NCI-H146 (cell line): ENCODE measurements at regions not wholly inside any gene's neighbourhood (a gene's known extent, or its start where the extent isn't known, plus 50 kb on each side); places are given as distances from the start of the nearest gene placed in this dataset.
A peak's percentile ranks its signal among the peaks of the same experiment; 100 is the strongest.
"Not testable (repeated sequence)": the region's sequence is repeated elsewhere in the genome, so short reads cannot be mapped to it uniquely, and the experiment has no call there.

Experiments used
- DNase-seq: peaks from one replicate; lab custom pipeline; 2025; lab: John Stamatoyannopoulos, UW

DNA sequence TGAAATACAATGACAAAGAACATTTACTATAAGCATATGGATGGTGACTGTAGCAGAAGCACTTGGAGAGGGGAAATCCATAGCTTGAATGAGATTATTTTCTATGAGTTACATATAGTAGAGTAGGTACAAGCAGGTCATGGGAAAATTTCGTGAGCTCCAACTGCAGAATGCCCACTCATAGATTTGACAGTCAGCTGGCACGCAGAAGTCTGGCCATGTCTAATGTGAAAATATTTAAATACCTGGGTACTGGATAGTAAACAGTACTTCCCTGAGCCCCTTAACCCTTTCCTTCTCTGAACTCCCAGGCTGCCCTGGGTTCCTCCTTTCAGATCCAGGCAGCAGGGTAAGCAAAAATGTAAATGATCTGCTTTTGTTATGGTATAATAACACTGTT is 209.7 kb downstream of the OTUD1 start:
- DNase-seq: no peak

DNA sequence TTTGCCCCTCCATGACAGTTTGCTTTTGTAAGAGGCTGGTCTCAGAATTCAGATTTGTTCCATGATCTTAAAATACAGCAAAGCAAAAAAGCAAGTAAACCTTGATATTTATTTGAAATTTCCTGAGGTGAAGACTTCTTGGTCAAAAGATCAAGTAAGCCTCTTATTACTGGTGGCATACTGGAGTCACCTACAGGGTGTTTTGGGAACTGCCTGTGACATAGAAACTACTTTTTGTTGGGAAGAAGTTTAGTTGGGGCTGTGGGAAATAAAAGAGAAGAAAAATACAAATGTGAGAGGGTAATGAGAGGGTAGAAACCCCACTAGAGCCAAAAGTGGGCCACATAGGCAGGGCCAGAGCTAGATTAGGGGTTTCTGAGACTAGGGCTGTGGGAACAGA is 217.9 kb downstream of the OTUD1 start:
- no peak for DNase-seq

DNA sequence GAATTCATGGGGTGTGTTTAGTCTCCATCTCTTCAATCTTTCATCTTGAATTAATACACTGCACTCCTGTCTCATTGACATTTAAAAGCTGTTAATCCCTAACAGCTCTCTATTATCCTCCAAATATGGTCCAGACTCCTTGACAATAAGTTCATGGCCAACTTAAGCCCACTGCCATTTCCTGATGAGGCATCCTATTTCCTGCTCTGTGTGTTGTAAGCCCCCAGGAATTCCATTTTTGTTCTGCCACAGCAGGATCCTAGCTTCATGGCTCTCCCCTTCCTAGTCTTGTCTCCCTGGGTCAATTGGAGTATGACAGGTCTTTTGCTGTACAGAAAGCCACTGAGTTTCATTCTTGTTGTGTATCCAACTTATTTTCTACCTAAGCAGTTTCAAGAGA is 218.8 kb downstream of the OTUD1 start:
- no peak for DNase-seq

DNA sequence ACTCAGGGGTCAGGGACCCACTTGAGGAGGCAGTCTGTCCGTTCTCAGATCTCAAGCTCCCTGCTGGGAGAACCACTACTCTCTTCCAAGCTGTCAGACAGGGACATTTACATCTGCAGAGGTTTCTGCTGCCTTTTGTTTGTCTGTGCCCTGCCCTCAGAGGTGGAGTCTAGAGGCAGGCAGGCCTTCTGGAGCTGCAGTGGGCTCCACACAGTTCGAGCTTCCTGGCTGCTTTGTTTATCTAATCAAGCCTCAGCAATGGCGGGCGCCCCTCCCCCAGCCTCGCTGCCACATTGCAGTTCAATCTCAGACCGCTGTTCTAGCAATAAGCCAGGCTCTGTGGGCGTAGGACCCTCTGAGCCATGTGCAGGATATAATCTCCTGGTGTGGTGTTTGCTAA is 233.0 kb downstream of the OTUD1 start:
- DNase-seq: not testable (repeated sequence)

DNA sequence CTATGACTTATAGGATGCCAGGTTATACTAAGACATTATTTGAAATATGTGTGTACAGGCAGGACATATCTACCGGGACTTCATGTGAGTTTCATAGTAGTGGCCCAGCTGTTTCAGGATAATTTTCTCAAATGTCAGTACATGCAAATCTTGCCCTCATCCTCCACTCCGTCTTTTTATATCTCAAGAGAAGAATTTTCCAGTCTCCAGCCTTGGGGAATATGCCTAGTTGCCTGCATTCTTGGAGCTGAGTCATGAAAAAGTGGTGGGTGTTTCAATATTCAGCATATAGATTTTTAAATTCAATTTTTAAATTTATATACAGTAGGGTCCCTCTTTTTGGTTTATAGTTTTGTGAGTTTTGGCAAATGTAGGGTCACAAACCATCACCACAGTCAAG is 236.7 kb downstream of the OTUD1 start:
- no peak for DNase-seq

DNA sequence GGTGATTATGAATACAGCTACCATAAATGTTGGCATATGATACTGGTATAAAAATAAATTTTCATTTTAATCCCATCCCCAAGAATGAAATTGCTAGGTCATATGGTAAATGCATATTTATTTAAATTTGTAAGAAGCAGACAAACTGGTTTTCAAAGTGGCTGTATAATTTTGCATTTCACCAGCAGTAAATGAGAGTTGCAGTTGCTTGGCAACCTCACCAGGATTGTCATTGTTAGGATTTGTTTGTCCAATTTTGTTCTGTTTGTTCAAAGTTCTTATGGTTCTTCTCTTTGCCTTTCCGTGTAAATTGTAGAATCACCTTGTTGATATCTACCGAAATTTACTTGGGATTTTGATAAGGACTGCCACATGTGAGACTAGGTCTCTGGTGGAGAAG is 237.4 kb downstream of the OTUD1 start:
- DNase-seq: no peak

DNA sequence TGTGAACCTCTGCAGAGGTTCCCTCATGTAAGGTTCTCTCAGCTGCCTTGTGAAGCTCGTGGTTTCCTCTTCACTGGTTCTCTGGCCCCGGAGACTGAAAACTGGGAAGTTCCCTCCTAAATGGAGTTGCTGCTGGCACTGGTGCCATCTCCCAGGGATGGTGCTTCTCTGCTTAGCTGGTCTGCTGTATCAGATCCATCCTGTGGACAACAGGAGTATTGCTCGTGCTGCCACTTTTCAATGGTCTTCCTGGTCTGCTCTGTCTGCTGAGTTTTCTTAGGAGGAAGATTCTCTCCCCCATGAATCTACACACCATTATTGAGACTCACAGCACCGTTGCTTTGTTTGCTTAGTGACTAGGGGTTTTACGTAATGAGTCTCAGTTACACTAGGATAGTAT is 247.8 kb downstream of the OTUD1 start:
- no peak for DNase-seq

DNA sequence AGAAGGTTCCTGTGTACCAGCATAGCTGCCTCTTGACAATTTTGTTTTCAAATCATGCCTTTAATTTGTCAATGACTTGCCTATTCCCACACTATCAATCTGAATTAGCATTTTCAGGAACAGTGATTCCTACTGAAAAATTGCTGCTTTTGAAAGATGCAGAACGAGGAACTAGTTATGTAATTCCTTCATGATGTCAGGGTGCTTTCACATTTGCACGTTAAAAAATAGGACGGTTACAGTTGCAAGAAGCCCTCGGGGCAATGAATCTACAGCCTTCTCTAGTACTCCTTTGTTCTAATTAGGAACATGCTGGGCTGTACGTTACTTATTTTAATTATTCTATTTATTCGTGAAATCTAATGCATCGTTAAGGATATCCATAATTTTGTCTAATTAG is 253.9 kb downstream of the OTUD1 start:
- DNase-seq: no peak

DNA sequence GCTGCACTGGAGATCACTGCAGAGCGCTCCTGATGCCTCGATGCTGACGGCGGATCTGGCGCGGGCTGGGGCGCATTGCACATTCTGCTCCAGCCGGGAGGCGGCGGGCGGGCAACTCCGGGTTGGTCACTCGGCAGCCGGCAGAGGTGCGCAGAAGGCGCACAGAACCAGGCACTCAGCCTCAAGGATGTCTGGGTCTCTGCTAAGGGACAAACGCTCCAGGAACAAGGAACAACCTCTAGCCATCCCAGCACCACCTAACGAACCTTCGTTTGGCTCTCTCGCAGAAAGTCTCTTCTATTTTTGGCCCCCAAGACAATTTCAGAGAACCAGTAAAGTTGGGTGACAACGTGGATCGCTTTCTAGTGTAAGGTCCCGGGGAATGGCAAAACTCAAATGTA is 254.6 kb downstream of the OTUD1 start:
- no peak for DNase-seq

DNA sequence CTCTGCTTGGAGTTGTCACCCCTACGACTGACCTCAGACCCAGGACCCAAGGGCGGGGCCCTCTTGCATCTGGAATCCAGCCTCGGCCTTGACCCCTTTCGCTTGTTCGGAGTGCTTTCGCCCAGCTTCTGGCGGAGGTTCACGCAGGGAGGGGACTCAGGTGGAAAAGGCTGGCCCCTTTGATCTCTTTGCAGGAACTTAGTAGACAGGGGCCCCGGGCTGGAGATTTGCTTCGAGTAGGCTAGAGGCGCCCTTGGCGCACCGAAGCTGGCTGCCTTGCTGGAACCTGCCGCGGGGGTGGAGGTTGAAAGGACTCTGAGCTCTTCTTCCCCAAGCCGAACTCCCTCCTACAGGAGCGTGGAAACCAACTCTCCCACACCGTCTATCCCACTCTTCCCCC is 255.1 kb downstream of the OTUD1 start:
- DNase-seq: no peak

DNA sequence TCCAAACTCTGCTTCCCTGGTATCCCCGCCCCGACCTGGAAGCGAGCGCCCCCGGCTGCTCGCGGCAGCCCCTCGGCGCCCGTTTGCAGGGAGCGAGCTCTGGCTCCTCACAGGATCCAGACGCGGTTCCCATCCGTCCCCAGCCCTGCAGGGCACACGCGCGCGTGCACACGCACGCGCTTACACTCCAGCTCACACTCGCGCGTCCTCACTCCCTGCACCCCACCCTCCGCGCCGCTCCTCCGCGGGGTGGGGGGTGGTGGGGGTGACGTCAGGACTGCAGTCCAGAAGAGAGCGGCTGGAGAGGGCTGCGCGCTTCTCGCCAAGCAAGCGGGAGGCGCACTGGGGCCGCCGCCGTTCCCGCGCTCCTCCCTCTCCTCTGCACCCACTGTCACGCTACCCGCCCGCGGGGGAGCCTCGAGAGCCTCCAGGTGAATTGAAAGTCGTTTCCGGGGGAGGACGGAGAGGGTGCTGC is 255.6 kb downstream of the OTUD1 start:
- DNase-seq: no peak

DNA sequence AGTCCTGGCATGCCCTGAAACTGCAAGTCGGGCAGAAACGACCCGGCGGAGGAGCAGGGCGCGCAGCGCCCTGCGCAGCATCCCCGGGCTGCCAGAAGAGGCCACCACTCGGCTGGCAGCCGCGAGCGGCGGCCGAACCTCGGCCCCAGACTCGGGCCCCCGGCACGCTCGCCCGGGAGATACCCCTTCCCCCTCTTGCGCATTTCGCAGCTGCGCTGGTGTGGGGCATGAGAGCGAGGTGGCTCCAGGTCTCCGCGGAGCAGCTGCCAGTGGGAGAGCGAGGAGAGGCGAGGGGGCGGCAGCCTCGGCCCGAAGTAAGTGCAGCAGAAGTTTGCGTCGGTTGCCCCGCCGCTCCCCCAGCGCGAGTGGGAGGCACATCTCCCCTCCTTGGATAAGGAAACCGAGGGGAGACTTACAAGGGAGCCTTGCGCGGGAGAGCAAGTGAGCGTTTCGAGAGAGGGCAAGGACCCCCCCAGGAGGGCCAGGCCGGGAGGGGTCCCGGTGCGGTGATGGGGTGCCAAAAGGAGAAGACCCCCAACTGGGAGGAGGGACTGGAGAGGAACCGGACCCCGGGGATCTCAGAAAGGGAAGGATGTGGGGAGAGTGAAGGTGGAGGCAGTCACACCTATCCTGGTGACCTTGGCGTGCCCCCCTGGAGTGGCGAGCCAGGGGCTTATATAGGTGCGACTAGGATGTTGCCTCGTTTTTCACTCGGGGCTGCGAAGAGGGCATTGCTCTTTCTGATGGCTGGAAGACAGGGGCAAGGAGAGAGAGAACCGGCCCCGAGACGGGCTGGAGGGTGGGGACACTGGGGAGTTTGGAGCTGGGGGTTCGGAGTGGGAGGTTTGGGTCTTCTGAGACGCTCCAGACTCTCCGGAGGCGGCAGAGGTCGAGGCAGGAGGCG is 256.3 kb downstream of the OTUD1 start:
- DNase-seq: no peak

DNA sequence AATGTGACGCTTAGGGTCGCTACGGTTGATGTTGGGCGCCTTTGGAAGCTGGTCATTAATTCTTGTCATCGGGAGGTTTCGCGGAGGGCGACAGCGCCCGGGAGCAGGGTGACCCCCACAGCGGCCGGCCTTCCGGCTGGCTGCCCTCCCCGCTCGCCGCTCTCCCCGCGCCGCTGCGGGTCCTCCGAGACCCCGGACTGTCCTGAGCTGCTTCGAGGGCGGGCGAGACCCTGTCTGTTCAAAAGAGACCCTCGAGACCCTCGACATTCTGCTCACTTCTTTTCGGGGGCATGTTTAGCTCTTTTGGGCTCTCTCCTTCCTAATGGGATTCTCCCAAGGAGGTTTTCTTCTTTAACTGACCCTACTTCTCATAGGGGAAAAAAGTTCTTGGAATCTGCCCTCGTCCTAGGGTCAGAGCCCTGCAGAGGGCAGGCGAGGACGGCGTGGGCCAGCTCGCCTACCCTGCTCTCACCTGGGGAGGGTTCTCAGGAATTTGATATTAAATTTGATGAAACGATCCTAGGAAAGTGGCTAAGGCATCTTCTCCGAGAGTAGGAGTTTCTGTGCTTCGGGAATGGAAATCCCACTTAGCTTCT is 257.0 kb downstream of the OTUD1 start:
- no peak for DNase-seq

DNA sequence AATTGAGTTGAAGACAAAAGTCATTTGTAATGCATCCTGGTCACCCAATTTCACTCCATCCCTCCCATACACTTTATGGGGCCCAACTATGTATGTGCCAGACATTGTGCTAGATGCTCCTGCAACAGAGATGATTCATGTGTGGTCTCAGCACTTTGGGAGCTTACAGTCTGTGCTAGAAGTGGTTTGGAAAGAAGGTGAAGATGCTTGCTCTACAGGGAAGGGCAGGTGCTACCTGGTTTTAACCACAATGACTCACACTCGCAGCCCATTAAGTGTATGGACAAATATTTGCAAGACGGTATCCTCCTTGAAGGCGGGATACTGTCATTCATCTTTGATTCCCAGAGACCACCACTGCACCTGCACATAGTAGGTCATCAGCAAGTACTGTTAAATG is 257.6 kb downstream of the OTUD1 start:
- DNase-seq: no peak

DNA sequence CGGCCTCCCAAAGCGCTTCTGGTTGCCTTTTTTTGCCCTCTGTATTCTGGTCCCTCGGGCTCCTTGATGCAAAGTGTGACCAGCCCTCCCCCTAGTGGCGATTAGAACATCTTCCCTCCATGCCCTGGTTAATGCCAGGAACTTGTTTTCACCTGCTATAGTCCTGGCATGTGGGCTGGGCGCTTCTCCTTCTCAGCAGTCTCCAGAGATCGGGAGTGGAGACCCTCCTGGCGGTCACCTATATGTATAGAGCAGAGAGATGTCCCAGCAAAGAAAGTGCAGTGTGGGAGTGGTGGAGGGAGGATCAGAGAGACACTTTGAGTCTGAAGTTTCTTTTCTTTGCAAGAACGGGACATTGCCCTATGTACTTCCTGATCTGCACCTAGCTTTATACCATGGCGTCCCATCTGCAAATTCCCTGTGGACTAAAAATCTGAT is 264.1 kb downstream of the OTUD1 start:
- peak; percentile 74 for DNase-seq

DNA sequence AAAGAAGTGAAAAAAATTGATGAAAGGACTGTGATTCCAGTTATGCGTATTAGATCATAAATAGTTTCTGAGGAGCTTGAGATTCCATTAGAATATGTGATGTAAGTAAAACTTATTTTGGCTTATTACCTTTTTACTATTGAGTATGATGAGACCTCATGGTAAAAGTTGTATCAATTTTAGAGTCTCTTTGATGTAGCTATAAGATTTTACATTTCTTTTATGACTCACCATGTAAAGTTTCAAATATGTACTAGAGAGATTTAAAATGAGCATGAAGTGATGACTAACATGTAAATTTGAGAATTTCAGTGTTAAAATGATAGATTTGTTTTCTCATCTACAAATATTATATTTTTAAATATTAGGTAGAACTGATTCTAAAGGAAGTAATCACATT is 276.5 kb downstream of the OTUD1 start:
- DNase-seq: no peak

DNA sequence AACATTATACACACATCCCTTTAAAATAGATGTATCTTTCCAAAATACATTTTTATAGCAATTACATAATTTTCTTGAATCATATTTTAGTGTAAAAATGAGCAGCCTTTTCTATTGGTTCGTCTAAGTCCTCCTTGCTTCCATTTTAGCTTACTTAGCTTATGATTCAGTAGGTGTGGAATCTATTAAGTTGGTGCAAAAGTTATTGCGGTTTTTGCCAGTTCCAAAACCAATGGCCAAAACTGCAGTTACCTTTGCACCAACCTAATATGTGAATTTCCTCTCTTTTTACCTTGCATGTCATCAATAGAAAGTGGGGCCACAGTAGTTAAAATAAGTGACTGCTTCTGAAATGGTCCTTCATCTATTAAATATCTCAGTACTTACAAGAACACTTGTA is 279.0 kb downstream of the OTUD1 start:
- DNase-seq: no peak

DNA sequence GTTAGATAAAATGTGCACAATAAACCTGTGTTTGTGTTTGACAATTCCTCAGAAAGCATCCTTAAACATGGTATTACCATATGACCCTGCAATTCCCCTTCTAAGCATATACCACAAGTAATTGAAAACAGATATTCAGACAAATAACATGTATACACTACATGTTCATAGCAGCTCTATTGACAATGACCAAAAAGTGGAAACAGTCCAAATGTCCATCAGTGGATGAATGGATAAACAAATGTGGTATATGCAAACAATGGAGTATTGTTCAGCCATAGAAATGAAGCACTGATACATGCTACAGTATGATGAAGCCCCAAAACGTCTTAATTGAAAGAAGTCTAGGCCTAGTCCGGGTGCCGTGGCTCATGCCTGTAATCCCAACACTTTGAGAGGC is 280.1 kb downstream of the OTUD1 start:
- DNase-seq: no peak

DNA sequence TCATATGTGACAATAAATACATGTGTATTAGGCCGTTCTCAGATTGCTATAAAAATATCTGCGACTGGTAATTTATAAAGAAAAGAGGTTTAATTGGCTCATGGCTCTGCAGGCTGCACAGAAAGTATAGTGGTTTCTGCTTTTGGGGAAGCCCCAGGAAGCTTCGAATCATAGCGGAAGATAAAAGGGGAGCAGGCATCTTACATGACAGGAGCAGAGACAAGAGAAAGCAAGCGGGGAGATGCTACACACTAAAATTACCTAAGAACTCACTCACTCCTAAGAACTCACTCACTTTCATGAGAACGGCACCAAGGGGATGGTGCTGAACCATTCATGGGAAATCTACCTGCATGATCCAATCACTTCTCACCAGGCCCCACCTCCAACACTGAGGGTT is 284.9 kb downstream of the OTUD1 start:
- no peak for DNase-seq

DNA sequence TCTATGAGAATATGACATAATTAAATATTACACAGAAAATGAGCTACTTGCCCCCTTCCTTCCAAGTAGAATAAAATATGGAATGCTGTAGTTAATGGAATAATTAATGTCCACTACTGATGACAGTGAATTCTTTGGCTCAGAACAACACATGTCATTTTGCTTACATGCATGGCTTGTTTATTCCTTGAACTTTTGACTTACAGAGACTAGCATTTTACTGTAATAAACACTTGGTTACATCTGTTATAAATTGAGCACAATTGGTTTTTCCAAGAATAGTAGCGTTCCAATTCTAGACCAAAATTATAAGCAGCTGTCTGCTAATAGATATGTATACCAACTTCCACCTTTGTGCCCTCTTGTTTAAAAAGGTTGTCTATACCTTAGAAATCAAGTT is 286.7 kb downstream of the OTUD1 start:
- DNase-seq: no peak

DNA sequence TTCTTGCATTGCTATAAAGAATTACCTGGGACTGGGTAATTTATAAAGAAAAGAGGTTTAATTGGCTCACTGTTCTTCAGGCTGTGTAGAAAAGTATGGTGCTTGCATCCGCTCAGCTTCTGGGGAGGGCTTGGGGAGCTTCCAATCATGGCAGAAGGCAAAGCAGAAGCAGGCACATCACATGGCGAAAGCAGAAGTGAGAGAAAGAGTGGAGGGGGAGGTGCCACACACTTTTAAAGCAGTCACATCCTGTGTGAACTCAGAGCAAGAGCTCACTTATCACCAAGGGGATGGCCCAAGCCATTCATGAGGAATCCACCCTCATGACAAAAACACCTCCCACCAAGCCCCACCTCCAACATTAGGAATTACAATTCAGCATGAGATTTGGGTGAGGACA is 303.5 kb downstream of the OTUD1 start:
- DNase-seq: no peak

DNA sequence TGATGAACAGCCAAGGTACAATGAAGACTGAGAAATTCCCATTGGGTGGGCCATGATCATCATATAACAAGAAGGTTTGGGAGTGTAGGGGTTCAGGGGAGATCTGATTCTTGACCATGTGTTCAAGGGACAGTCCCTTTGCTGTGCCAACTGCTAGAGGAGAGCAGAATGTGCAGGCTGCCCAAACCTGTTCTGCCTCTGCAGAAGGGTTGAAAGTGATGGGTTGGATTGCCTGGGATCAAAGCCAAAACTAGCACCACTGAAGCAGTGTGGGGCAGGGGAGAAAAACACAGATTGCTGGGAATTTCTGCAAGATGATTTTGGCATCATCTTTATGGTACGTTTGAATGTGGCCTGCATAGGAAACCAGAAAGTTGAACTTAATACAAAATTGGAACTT is 303.9 kb downstream of the OTUD1 start:
- DNase-seq: no peak

DNA sequence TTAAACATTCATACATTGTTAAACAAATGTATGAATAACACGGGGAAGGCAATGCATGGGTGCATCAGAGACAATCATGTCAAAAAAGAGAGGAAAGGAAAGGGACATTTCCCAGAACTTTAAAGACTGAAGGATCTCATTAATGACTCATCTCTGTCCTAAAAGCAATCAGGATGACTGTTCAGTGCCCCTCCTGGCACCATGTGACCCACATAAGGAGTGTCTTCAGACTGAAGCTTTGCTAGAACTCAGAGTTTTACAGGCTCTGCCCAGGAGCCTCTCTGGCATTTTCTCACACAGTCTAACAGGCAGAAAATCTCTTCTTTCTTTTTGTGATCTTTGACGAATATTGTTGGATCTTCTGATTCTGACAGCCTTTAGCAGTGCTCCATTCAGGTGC is 315.3 kb downstream of the OTUD1 start:
- DNase-seq: no peak

DNA sequence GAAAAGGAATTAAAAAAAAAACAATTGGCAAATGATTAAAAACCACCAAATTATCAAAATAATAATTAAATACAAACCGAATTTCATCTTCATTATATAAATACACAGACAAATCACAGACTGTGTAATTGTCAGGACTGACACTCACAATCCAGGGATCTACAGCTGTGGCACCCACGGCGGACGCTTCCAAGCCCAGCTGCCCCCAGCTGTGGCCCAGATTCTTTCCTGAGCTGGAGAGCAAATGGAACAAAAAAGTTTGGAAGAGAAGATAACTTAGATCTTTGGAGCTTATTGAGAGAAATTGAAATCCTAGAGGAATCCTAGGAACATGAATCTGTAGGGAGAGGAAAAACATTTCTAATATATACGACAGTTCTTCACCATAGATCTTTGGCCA is 316.1 kb downstream of the OTUD1 start:
- no peak for DNase-seq
